MM.1S (cell line): ENCODE measurements at regions not wholly inside any gene's neighbourhood (a gene's known extent, or its start where the extent isn't known, plus 50 kb on each side); places are given as distances from the start of the nearest gene placed in this dataset.

Experiments
- EZH2 ChIP-seq: fragments of 300-600 bp; sonication (generic); optimal IDR thresholded peaks from 2 replicates; pipeline ENCODE3; 2017; ENCODE audit warnings: low read depth, mild to moderate bottlenecking, antibody characterized with exemption, low read length, mixed read lengths
- EZH2phosphoT487 ChIP-seq: fragments of 300-600 bp; sonication (generic); IDR thresholded peaks from 2 replicates; pipeline ENCODE4 v1.6.1; 2018; ENCODE audit warnings: antibody characterized with exemption, low read length

DNA sequence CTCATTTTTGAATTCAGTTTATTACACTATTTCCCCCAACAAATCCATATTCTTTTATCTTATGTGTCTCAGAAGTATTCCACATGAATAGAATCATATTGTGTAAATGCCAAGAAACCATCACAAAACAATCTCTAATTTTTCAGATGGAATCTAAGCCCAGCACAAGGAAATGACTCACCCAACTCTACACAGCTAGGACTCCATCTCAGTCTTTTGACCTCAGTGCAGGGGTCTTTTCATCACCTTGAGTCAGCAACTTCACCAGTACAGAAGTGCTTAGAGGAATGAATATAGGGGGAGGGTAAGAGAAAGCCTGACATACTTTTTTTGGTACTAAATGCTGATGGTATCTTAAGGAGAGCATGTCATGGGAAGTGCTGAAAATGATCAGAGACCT, 169.3 kb upstream of the LRRN1 start:
- no peak for TF ChIP-seq EZH2
- no peak for TF ChIP-seq EZH2phosphoT487
